Jurkat, Clone E6-1 (cell line): ENCODE measurements at regions not wholly inside any gene's neighbourhood (a gene's known extent, or its start where the extent isn't known, plus 50 kb on each side); places are given as distances from the start of the nearest gene placed in this dataset.

Experiments
- DNase-seq: peaks from one replicate; pipeline ENCODE4 v3.0.0-alpha.2; 2011; ENCODE audit warnings: low read depth, low spot score
- H3K4me3 ChIP-seq: 2 replicates; pipeline ENCODE4 v1.5.1; 2011; ENCODE audit warnings: mild to moderate bottlenecking, low read length, control low read depth, moderate library complexity

- DNase-seq, result no peak
- no peak overlapping the region for H3K4me3 ChIP-seq
Observed at GRCh38 chr11:19398273-19398672, 157.5 kb upstream of the E2F8 start.

- DNase-seq, result no peak
- no peak overlapping the region for H3K4me3 ChIP-seq
Observed at GRCh38 chr11:19395050-19395449, 154.3 kb upstream of the E2F8 start.

- peak; percentile 73 for DNase-seq
- no peak overlapping the region for H3K4me3 ChIP-seq
Observed at GRCh38 chr11:19394525-19395016, 153.8 kb upstream of the E2F8 start.

GRCh38 chr11:19393941-19394340 lies 153.2 kb upstream of the E2F8 start:
- H3K4me3 ChIP-seq, result no peak overlapping the region
- DNase-seq, result no peak

GRCh38 chr11:19392847-19393518 lies 152.2 kb upstream of the E2F8 start:
- H3K4me3 ChIP-seq, result no peak overlapping the region

GRCh38 chr11:19392321-19392720 lies 151.6 kb upstream of the E2F8 start:
- H3K4me3 ChIP-seq, result no peak overlapping the region
- no peak for DNase-seq

More at GRCh38 chr11:19392847-19393518, 152.2 kb upstream of the E2F8 start:
- DNase-seq, result no peak

- H3K4me3 ChIP-seq, result no peak overlapping the region
Observed at GRCh38 chr11:19391652-19392051, 150.9 kb upstream of the E2F8 start.

GRCh38 chr11:19391026-19391425 lies 150.3 kb upstream of the E2F8 start:
- DNase-seq, result no peak
- H3K4me3 ChIP-seq, result no peak overlapping the region

More at GRCh38 chr11:19391652-19392051, 150.9 kb upstream of the E2F8 start:
- DNase-seq, result no peak

- DNase-seq, result no peak
- H3K4me3 ChIP-seq, result no peak overlapping the region
Observed at GRCh38 chr11:19389787-19390303, 149.1 kb upstream of the E2F8 start.

- no peak overlapping the region for H3K4me3 ChIP-seq
- no peak for DNase-seq
Observed at GRCh38 chr11:19382131-19382611, 141.4 kb upstream of the E2F8 start.

- DNase-seq, result no peak
- no peak overlapping the region for H3K4me3 ChIP-seq
Observed at GRCh38 chr11:19380375-19380774, 139.6 kb upstream of the E2F8 start.

- H3K4me3 ChIP-seq, result no peak overlapping the region
- no peak for DNase-seq
Observed at GRCh38 chr11:19379465-19379864, 138.7 kb upstream of the E2F8 start.

- no peak for DNase-seq
- no peak overlapping the region for H3K4me3 ChIP-seq
Observed at GRCh38 chr11:19378814-19379213, 138.1 kb upstream of the E2F8 start.

GRCh38 chr11:19377881-19378280 lies 137.1 kb upstream of the E2F8 start:
- no peak for DNase-seq
- H3K4me3 ChIP-seq, result no peak overlapping the region

GRCh38 chr11:19375440-19375839 lies 134.7 kb upstream of the E2F8 start:
- no peak overlapping the region for H3K4me3 ChIP-seq
- DNase-seq, result no peak

GRCh38 chr11:19374151-19374569 lies 133.4 kb upstream of the E2F8 start:
- DNase-seq, result no peak
- no peak overlapping the region for H3K4me3 ChIP-seq

- no peak for DNase-seq
Observed at GRCh38 chr11:19372381-19372780, 131.6 kb upstream of the E2F8 start.

GRCh38 chr11:19370100-19370861 lies 129.5 kb upstream of the E2F8 start:
- DNase-seq, result no peak
- H3K4me3 ChIP-seq, result no peak overlapping the region

More at GRCh38 chr11:19372381-19372780, 131.6 kb upstream of the E2F8 start:
- no peak overlapping the region for H3K4me3 ChIP-seq

- no peak overlapping the region for H3K4me3 ChIP-seq
- no peak for DNase-seq
Observed at GRCh38 chr11:19368726-19369375, 128.1 kb upstream of the E2F8 start.
